Astrocyte (in vitro differentiated cells and primary cell): ENCODE measurements at regions not wholly inside any gene's neighbourhood (a gene's known extent, or its start where the extent isn't known, plus 50 kb on each side); places are given as distances from the start of the nearest gene placed in this dataset.

Experiments
- DNase-seq: peaks from one replicate; pipeline ENCODE4 v3.0.0-alpha.2; 2010; ENCODE audit warnings: low read depth
- FAIRE-seq: peaks from 2 replicates; lab custom pipeline; 2011; peaks lifted over from hg19 to GRCh38; lab: Jason Lieb, UNC
- H2AFZ ChIP-seq: 2 replicates; pipeline ENCODE4 v1.6.0; 2012; ENCODE audit warnings: low read depth, low read length, inconsistent platforms
- H3K27ac ChIP-seq: 2 replicates; pipeline ENCODE4 v1.5.1; 2011; ENCODE audit warnings: low read depth, low read length, inconsistent platforms
- H3K27me3 ChIP-seq: 2 replicates; pipeline ENCODE4 v1.6.0; 2011; ENCODE audit warnings: low read length, inconsistent platforms; ENCODE audit not compliant: insufficient read depth
- H3K36me3 ChIP-seq: 2 replicates; pipeline ENCODE4 v1.5.1; 2011; ENCODE audit warnings: low read length, inconsistent platforms; ENCODE audit not compliant: insufficient read depth
- H3K4me1 ChIP-seq: 2 replicates; pipeline ENCODE4 v1.5.1; 2011; ENCODE audit warnings: low read length, inconsistent platforms; ENCODE audit not compliant: insufficient read depth
- H3K4me2 ChIP-seq: 2 replicates; pipeline ENCODE4 v1.6.0; 2012; ENCODE audit warnings: low read length, inconsistent platforms
- H3K4me3 ChIP-seq: 2 replicates; pipeline ENCODE4 v1.5.1; 2011; ENCODE audit warnings: low read depth, mild to moderate bottlenecking, low read length, inconsistent platforms; ENCODE audit not compliant: insufficient read depth
- H3K79me2 ChIP-seq: 2 replicates; pipeline ENCODE4 v1.6.0; 2012; ENCODE audit warnings: mild to moderate bottlenecking, low read length, inconsistent platforms; ENCODE audit not compliant: insufficient read depth
- H3K9ac ChIP-seq: 2 replicates; pipeline ENCODE4 v1.6.0; 2012; ENCODE audit warnings: mild to moderate bottlenecking, low read length, inconsistent platforms
- H3K9me3 ChIP-seq: 2 replicates; pipeline ENCODE4 v1.5.1; 2012; ENCODE audit warnings: low read depth, mild to moderate bottlenecking, low read length, inconsistent platforms; ENCODE audit not compliant: insufficient read depth
- H4K20me1 ChIP-seq: 2 replicates; pipeline ENCODE4 v1.6.0; 2012; ENCODE audit warnings: low read length, inconsistent platforms; ENCODE audit not compliant: insufficient read depth
- H3K27ac Mint-ChIP-seq: one replicate; pipeline ENCODE4 v1.8.0; 2021; ENCODE audit warnings: mild to moderate bottlenecking, mixed read lengths; ENCODE audit not compliant: unreplicated experiment
- H3K27me3 Mint-ChIP-seq: one replicate; pipeline ENCODE4 v1.8.0; 2021; ENCODE audit warnings: low read depth, mixed read lengths; ENCODE audit not compliant: unreplicated experiment
- H3K36me3 Mint-ChIP-seq: one replicate; pipeline ENCODE4 v1.8.0; 2021; ENCODE audit warnings: low read depth, mixed read lengths; ENCODE audit not compliant: unreplicated experiment
- H3K4me1 Mint-ChIP-seq: one replicate; pipeline ENCODE4 v1.8.0; 2021; ENCODE audit warnings: low read depth, mixed read lengths; ENCODE audit not compliant: unreplicated experiment
- H3K4me3 Mint-ChIP-seq: one replicate; pipeline ENCODE4 v1.8.0; 2021; ENCODE audit warnings: mild to moderate bottlenecking, moderate library complexity, mixed read lengths; ENCODE audit not compliant: unreplicated experiment
- H3K9me3 Mint-ChIP-seq: one replicate; pipeline ENCODE4 v1.8.0; 2021; ENCODE audit warnings: mild to moderate bottlenecking, mixed read lengths; ENCODE audit not compliant: unreplicated experiment
- CTCF ChIP-seq: IDR thresholded peaks from 2 replicates; pipeline ENCODE4 v1.5.1; 2011; ENCODE audit warnings: low read depth, mild to moderate bottlenecking, inconsistent platforms, low read length, moderate library complexity; ENCODE audit not compliant: insufficient read depth
- EZH2 ChIP-seq: IDR thresholded peaks from 2 replicates; pipeline ENCODE4 v1.6.1; 2012; ENCODE audit warnings: mild to moderate bottlenecking, low read length, inconsistent platforms; ENCODE audit not compliant: insufficient read depth

- H2AFZ ChIP-seq = no peak overlapping the region
- H3K9ac ChIP-seq = no peak overlapping the region
- TF ChIP-seq CTCF (no peak), EZH2 (no peak)
- no peaks in the 10 kb centered on the region for H3K4me1 ChIP-seq
- H3K27ac Mint-ChIP-seq = no peak overlapping the region
- FAIRE-seq (no peak), DNase-seq (no peak)
- H3K4me2 ChIP-seq = no peak overlapping the region
- peaks cover 69% of the 10 kb centered on the region for H3K27me3 Mint-ChIP-seq
- H3K27me3 ChIP-seq = peaks cover 30% of the 10 kb centered on the region
- H3K4me1 Mint-ChIP-seq = no peaks in the 10 kb centered on the region
- H3K4me3 Mint-ChIP-seq = no peak overlapping the region
- no peaks in the 10 kb centered on the region for H3K9me3 ChIP-seq
- peaks cover 8% of the 10 kb centered on the region for H3K9me3 Mint-ChIP-seq
- H4K20me1 ChIP-seq = no peaks in the 10 kb centered on the region
- no peaks in the 10 kb centered on the region for H3K36me3 ChIP-seq
- no peaks in the 10 kb centered on the region for H3K36me3 Mint-ChIP-seq
- H3K27ac ChIP-seq = no peak overlapping the region
- H3K79me2 ChIP-seq = no peaks in the 10 kb centered on the region
- no peak overlapping the region for H3K4me3 ChIP-seq
Measured at GRCh38 chr11:116534270-116534975, 238.4 kb downstream of the BUD13 start.

GRCh38 chr11:116533186-116533825, 239.5 kb downstream of the BUD13 start:
- H3K79me2 ChIP-seq = no peaks in the 10 kb centered on the region
- no peaks in the 10 kb centered on the region for H3K36me3 ChIP-seq
- TF ChIP-seq CTCF (no peak), EZH2 (no peak)
- H3K4me1 ChIP-seq = no peaks in the 10 kb centered on the region
- no peaks in the 10 kb centered on the region for H4K20me1 ChIP-seq
- H3K27me3 ChIP-seq = peaks cover 25% of the 10 kb centered on the region
- no peak overlapping the region for H3K4me3 ChIP-seq
- peaks cover 7% of the 10 kb centered on the region for H3K9me3 Mint-ChIP-seq
- H3K9ac ChIP-seq = no peak overlapping the region
- H2AFZ ChIP-seq = no peak overlapping the region
- H3K9me3 ChIP-seq = no peaks in the 10 kb centered on the region
- H3K27ac ChIP-seq = no peak overlapping the region
- no peak overlapping the region for H3K4me2 ChIP-seq
- FAIRE-seq = no peak
- H3K27me3 Mint-ChIP-seq = peaks cover 63% of the 10 kb centered on the region
- H3K4me1 Mint-ChIP-seq = no peaks in the 10 kb centered on the region
- DNase-seq = no peak
- no peaks in the 10 kb centered on the region for H3K36me3 Mint-ChIP-seq
- H3K27ac Mint-ChIP-seq = no peak overlapping the region
- H3K4me3 Mint-ChIP-seq = no peak overlapping the region

- H3K36me3 ChIP-seq = no peaks in the 10 kb centered on the region
- H2AFZ ChIP-seq = no peak overlapping the region
- FAIRE-seq = no peak
- H3K36me3 Mint-ChIP-seq = no peaks in the 10 kb centered on the region
- H3K27me3 Mint-ChIP-seq = peaks cover 56% of the 10 kb centered on the region
- no peaks in the 10 kb centered on the region for H3K9me3 ChIP-seq
- no peaks in the 10 kb centered on the region for H3K79me2 ChIP-seq
- no peak for DNase-seq
- no peak overlapping the region for H3K27ac ChIP-seq
- peaks cover 25% of the 10 kb centered on the region for H3K27me3 ChIP-seq
- H3K27ac Mint-ChIP-seq = no peak overlapping the region
- no peak overlapping the region for H3K4me2 ChIP-seq
- no peaks in the 10 kb centered on the region for H3K4me1 ChIP-seq
- no peak for TF ChIP-seq CTCF
- TF ChIP-seq EZH2 = no peak
- no peak overlapping the region for H3K9ac ChIP-seq
- peaks cover 5% of the 10 kb centered on the region for H3K9me3 Mint-ChIP-seq
- no peaks in the 10 kb centered on the region for H3K4me1 Mint-ChIP-seq
- no peak overlapping the region for H3K4me3 ChIP-seq
- no peaks in the 10 kb centered on the region for H4K20me1 ChIP-seq
- no peak overlapping the region for H3K4me3 Mint-ChIP-seq
Measured at GRCh38 chr11:116532066-116532465, 240.7 kb downstream of the BUD13 start.
